ENCODE measurements at regions not wholly inside any gene's neighbourhood (a gene's known extent, or its start where the extent isn't known, plus 50 kb on each side); places are given as distances from the start of the nearest gene placed in this dataset.

DNA sequence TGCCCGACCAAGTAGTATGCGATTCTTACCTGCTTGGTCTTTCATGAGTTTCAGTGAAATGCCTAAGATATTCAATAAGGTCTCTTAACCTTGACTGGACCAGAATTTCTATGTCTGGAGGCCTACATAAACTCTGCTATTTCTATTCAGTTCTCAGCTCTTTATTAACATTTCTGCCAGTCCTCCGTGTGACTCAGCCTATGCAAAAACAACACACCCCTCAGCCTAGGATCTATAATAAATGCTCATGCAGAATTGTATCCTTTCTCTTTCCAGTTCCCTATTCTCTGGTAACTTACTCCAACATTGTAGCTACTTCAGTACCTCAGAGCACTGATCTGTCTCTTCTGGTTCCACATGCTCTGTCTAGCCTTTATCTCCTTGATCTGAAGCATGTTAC is 1507.4 kb downstream of the CDH11 start:
- DNase-seq = no peak

DNA sequence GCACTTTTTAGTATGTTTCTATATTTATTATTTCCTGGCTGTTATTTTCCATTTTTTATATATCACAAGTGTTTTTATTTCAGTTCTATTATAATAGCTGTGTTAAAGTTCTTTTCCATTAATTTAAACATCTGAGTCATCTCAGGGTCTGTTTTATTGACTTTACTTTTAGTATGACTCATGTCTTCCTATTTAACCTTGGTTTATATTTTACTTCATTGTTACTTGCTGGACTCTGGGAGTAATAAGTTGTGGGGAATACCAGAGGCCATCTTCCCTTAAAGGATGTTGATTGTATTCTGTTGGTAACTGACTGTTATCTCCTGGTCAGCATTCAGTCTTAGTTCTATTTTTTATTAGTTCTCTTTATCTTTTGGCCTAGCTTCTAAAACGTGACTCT is 1508.2 kb downstream of the CDH11 start:
- DNase-seq = no peak

DNA sequence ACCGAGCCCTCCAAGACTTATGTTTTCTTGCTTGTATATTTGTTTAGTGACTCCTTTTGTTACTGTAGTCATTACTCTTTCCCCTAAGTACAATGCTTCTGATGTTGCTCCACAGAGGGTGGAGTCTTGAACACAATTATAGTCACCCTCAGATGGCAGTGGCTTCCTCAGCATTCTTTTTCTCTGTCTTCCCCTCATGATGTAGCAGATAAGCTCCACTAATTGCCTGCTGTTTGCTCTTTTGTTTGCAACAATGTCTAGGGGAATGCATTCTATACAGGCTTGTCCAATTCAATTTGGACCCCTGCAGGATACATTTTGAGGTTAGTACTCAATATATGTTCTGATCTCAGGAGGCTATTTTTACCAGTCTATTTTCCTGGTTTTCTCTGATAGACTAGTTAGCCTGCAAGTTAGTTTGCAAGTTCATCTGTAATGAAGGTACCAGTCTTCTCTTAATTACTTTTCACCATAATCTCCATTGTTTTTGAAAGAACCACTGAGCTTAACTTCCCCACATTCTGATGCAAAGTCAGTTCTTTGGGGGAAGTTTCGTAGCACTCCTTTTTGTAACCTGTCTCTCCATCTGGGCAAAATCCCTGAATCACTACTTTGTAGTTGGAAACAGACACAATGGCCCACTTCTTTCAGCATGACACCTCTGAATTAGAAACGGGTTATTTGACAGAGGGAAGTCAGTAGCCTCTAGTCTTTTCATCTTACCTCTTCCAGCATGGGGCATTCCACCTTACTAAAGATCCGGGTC is 1509.2 kb downstream of the CDH11 start:
- no peak for DNase-seq

DNA sequence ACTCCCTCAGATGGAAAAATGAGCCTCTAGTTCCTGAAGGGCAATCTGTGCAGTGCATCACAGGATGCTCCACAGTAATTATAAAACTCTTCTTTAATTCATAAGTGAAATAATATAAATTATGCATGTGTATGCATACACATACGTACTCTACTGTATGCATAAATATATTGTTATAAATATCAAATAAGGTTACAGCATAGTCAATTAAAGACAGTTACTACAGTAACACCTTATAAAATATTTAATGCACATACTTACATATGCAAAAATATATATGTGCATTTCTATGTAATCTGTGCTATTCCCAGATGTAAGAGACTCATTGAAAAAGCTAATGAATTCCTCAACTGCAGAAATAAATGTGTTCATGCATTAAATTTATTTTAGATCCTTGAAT is 1515.1 kb downstream of the CDH11 start:
- no peak for DNase-seq

DNA sequence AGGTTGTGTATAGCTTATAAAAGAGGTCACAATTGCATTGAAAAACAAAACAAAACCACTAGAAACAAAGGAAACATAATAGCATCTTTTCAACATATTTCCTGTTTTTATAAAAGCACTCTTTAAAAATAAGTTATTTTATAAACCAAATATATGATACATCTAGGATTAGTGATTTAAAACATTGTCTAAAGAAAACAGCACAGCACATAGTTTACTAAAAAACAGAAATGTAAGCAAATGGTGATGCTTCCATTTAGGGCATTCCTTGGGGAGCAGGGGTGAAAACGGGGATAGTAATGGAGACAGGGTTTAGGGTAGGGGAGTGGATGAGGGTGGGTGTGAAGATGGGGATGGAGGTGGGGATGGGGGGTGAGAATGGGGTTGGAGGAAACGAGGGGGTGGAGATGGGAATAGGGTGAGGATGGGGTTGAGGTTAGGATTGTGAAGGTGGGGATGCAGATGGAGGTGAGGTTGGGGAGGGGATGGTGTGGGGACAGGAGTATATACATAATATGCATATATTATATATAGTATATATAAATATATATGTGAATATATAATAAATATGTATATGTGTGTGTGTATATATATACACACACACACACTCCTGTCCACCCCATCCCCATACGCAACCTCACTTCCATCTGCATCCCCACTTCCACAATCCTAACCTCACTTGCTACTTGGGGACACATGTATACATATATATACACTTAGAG is 1519.5 kb downstream of the CDH11 start:
- no peak for DNase-seq

DNA sequence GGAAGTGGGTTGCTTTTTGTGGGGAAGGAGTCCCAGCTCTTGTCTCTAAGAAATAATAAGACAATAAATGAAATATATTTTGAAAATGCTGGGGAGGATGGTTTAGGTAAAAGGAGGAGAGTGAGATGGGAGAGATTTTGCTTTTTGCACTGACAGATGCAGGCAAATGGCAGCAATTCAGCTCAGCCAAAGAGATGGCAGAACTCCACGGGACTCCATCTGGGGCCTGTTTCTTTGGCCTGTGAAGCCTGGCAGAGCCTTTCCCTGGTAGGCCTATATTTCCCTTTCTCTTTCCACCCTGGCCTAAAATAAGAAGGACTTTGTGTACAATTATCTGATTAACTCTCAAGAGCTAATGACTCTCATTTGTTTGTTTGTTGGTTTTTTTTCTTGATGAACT is 1525.1 kb downstream of the CDH11 start:
- DNase-seq = peak; percentile 3

DNA sequence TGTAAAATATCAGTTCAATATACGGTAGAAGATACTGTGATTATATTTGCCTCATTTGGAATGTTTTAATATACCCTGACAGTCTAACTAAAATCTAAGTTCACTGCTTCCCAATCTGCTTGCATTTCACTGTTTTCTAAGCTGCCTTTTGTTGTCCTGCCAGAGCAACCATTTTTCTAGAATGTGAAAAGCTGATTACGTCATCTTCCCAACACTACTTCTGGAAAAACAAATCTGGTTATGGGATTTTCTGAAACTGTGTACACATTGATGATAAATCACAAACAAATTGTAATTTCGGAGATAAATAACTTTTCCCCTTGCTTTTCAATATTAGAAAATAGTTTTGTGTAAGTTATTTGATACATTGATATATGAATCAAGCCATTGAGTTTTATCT is 1529.0 kb downstream of the CDH11 start:
- DNase-seq = no peak

DNA sequence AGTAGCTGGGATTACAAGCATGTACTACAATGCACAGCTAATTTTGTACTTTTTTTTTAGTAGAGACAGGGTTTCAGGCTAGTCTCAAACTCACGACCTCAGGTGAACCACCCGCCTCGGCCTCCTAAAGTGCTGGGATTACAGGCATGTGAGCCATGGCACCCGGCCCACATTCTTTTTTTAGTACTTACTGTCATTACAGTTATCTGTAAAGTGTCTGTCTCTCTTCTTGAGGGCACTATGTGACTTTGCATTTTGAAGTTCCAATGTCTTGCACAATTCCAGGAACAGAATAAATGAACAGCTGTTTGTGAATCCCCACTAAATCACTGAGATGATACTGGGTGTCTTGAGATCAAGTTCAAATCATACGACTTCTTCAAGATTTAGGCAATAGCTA is 1540.3 kb downstream of the CDH11 start:
- peak; percentile 20 for DNase-seq

DNA sequence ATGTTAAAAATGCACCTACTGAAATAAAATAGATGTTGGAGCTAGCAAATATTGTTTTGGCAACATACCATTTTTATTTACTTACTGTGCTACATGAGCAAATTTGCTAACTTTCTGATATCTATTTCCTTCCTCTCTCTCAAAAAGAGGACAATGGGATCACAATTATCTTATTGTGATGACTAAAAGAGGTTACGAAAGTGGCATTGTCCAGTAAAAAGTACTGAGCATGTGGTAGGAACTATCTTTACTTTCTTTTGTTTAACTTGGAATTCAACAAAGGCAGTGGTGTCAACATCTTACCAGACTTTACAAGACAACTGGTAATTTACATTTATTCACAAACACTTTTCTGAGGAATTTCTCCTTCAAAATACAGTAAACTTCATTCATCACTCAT is 1542.6 kb upstream of the CDH8 start:
- no peak for DNase-seq

DNA sequence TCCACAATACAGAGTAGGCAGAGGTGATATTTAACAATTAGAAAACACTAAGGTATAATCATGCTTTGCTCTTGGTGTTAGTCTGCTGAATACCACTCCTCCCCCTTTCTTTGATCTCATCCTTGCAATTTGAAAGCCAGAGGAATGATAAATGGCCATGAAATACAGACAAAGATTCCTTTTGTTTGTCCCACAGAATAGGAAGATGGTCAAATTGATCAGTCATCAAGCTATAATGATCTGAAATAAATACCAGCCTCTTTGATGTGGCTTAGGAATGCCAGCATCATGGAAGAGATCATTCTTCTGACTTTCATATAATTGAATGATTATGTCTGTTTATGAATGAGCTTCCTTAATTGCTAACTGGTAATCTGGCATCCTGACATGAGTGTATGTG is 1541.7 kb upstream of the CDH8 start:
- no peak for DNase-seq

DNA sequence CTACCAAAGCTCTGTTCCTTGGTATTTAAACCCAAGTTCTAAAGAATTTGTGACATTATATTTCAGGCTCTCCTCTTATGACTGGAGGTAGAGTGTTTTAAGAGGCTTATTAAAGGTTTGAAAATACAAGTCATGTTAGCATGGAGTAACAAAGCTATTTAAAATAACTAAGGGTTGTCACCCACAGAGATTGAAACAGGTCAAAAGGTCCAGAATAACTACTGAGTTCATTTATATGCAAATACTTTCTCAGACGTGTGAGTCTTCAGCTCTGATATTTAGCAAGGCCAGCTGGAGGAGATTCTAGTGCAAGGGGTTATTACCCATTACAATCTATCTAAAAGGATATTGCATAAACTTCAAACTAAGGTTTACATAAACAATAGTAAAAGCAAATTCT is 1538.8 kb upstream of the CDH8 start:
- DNase-seq = no peak

DNA sequence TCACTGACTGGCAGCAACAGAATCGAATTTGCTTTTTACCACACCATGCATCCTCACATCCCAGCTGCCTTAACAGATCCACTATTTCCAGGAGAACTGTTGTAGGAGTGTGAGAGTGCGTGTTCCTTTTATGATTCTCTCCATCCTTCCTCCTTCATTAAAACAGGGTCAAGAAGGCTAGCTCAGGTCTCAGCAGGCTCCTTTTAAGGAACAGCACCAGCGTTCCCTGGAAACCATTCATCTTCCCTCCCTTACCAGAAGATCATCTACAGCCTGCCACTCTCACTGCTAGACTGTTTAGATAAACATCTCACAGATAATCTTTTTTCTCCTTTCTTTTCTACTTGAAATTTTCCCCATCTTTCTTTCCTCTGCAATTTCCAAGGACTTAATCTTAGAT is 1531.9 kb upstream of the CDH8 start:
- no peak for DNase-seq

DNA sequence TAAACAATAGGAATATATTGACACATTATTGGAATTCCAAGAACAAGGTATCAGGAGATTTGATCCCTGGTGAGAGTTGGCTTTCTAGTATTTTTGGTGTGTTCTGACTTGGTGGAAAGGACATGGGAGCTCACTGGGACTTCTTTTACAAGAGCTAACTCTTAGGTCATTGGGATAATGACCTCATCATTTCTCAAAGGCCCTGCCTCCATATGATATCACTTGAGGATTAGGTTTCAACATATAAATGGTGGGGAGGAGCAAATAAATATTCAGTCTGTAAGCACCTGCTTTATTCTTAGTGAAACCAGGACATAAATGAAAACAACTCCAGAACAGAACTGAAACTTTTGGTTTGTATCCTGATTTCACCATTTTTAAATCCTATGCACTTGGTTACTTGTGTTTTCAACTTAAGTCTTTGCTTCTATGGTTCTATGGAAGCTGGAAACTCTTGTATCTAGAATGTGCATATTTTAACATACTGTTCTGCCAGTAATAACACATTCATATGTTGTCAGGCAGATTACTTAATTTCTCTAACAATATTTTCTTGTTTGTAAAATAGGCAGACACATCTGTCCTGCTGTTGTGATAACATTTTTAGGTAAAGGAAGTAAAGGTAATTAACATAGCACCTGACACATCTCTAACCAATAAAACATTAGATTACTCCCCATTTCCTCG is 1527.7 kb upstream of the CDH8 start:
- DNase-seq = no peak

DNA sequence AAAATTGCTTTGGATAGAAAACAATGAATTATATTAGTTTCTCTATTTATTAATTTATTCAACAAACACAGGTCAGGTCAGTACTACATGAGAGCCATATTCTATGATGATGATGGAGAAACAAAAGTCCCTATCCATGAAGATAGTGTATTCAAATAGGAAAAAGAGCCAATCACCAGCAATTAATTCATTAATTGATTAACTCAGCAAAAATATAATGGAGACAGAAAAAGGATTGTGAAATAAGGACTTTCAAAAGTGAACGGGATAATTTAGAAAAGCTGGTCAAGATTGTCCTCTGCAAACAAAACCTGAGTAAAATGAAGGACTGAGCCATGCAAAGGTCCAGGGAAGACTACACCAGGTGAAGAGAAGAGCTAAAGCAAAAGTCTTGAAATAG is 1517.7 kb upstream of the CDH8 start:
- no peak for DNase-seq

DNA sequence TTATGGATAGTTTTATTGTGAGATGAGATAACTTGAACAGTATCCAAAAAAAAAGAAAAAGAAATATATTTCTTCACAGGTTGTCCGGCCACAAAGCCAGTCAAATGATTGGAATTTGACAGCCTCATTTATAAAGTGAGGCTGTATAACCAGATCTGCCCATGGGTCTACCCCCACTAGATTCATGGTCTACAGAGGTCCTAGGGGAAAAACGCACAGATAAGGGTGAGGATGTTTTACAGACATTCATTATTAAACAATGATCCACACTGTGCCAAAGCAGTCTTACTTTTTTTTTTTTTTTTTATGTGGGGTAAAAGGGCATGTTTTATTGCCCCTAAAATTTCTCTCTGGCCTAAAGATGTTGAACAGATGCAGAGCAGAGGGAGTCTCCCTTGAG is 1503.0 kb upstream of the CDH8 start:
- DNase-seq = no peak

DNA sequence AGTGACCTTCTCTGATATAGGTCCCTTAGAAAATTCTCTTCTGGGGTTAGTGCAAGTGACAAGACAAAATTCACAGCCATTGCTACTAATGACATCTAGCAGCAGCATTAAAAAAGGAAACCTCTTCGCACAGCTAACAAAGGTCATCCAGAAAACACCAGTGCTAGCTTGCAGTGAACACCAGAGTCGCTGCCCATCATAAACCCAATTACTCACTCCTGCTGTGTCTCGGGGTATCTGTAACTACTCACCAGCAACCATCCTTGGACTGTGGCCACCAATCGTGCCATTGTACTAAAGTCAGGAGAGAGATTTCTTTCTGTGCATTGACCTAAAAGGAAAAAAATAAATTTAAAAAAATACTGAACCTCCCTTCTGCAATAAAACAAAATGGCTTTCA is 1494.7 kb upstream of the CDH8 start:
- DNase-seq = no peak

DNA sequence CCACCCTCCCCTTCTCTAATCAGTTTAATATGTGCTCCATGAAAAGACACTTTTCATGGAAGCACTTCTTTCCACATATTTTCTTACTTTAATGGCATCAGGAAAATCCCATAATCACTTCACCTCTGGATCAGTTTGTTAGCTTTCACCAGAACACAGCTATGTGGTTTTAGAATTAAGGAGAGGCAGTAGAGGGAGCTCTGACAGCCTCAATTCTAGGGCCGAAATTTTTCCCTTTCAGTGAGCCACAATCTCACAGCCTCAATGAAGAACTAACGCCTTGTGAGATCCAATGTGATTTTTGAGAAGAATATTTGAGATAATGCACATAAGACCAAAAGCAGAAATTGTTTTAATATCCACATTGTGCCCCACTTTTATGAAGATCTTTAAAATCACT is 1494.0 kb upstream of the CDH8 start:
- peak; percentile 3 for DNase-seq

DNA sequence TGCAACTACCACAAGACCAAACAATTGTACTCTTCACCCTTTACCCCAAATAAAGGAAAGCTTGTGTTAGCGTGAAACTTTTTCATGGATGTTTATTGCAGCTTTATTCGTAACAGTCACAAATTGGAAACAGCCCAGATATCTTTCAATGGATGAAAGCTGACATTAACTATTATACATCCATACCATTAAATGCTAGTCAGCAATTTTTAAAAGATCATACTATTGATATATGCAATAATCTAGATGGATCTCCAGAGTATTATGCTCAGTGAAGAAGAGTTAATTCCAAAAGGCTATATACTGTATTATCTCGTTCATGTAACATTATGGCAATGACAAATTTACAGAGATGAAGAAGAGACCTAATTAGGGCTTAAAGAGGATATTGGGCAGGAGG is 1491.2 kb upstream of the CDH8 start:
- no peak for DNase-seq

DNA sequence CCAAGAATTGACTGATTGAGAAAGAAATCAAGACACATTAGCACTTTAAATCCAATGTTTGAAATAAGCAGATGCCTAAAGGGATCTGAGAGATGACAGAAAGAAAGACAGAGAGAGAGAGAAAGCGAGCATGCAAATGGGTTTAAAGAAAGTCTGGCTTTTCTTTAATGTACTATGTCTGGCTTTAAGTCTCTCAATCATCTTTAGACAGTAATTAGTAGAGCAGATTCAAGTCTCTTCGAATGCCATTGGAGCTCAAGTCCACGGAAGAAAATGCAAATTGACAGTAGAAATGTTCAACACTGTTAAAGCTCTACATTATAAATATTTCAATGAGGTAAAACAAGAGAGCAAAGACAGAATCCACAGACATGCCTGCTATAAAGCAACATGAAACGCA is 1480.2 kb upstream of the CDH8 start:
- DNase-seq = no peak

DNA sequence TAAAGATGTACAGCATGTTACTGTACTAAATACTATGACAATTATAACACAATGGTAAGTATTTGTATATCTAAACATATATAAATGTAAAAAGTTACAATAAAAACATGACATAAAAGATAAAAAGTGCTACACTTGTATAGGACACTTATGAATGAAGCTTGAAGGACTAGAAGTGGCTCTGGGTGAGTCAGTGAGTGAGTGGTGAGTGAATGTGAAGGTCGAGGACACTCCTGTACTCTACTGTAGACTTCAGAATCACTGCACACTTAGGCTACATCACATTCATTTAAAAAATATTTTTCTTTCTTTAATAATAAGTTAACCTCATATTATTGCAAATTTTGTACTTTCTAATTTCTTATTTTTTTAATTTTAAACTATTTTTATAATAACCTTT is 1476.7 kb upstream of the CDH8 start:
- no peak for DNase-seq

DNA sequence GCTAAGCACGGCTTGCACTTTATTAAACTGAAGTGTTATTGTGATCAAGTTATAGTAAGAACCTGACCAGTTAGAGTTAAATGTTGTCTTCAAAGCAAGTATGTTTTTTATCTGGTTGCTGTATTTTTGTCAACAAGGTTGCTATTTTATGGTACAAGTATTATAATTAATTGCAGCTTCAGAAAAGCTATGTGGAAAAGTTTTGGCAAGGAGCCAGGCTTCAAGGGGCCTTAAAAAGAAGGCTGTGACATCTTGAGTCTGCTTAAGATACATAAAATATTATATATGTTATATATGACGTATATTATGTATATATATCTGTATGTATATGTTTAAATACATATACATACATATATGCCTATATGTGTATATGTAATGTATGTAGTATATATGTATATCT is 1461.2 kb upstream of the CDH8 start:
- peak; percentile 0 for DNase-seq

DNA sequence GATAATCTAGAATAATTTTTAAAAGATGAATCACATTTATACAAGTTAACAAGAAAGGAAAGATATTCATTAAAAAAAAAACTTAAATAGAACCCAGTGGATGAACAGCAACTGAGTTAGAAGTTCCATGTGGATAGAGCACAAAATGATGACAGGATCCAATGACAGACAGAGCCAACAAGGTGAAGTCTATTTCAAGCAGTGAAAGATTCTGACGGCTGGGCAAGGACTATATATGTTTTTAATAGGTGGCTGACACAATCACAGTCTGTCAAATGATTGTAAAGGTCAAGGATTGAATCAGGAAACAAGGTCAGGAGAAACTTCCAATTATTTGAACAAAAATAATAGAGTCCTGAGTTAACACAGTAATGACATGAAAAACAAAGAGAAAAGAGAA is 1460.0 kb upstream of the CDH8 start:
- no peak for DNase-seq

DNA sequence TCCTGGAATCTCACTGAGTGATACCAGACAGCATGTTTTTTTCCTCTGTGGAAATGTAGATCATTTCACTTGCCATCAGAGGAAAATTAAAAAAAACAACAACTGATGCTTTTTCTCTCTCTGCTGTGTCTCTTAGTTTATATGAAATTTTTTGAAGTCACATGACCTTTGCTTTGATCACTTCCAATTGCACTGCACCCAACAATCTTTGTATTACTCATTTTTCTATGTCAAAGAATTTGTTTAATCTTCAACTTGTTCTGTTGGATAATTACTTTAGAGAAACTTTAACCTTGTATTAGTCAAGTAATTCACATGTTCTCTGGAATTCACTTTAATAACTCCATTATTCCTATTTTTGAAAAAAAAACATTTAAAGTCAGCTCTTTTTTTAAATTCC is 1452.7 kb upstream of the CDH8 start:
- no peak for DNase-seq

DNA sequence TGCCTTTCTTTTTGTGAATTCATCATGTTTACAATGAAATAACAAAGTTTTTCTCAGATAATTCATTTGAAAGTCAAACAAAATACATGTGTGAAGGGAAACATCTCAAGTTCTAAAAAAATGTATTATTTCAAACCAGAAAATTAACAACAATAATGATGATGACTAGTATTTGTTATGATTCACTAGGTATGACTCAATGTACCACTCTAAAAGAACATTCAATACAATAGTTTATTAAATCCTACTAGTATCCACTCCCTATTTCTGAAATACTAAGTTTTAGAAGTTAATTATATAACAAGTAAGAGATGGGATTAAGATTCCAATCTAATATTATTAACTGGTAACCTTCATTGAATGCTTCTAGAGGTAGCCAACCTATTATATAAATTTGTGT is 1444.8 kb upstream of the CDH8 start:
- DNase-seq = no peak

All from tongue (tissue), 1 donor.